Neural progenitor cell (in vitro differentiated cells): ENCODE measurements at regions not wholly inside any gene's neighbourhood (a gene's known extent, or its start where the extent isn't known, plus 50 kb on each side); places are given as distances from the start of the nearest gene placed in this dataset.

ENCODE experiments used
- DNase-seq: peaks from one replicate; pipeline ENCODE4 v3.0.0-alpha.2; 2016; ENCODE audit warnings: low spot score
- H2AFZ ChIP-seq: fragments of 200-600 bp; sonication (generic); replicated peaks from 2 replicates; pipeline ENCODE4 v1.6.1; 2016; ENCODE audit warnings: antibody characterized with exemption
- H3F3A ChIP-seq: fragments of 200-600 bp; sonication (generic); 2 replicates; pipeline ENCODE4 v1.6.1; 2016; ENCODE audit warnings: antibody characterized with exemption, low read depth
- H3K27ac ChIP-seq: fragments of 200-600 bp; sonication (generic); 2 replicates; pipeline ENCODE4 v1.5.1; 2016; ENCODE audit warnings: mild to moderate bottlenecking
- H3K27me3 ChIP-seq: fragments of 200-600 bp; sonication (generic); 2 replicates; pipeline ENCODE4 v1.6.1; 2016; ENCODE audit warnings: mild to moderate bottlenecking, moderate library complexity
- H3K36me3 ChIP-seq: fragments of 200-600 bp; sonication (generic); 2 replicates; pipeline ENCODE4 v1.5.1; 2016
- H3K4me1 ChIP-seq: fragments of 200-600 bp; sonication (generic); 2 replicates; pipeline ENCODE4 v1.6.1; 2016; ENCODE audit warnings: mixed run types
- H3K4me2 ChIP-seq: fragments of 200-600 bp; sonication (generic); 2 replicates; pipeline ENCODE4 v1.6.1; 2016
- H3K4me3 ChIP-seq: fragments of 200-600 bp; sonication (generic); 2 replicates; pipeline ENCODE4 v1.5.1; 2016
- H3K79me2 ChIP-seq: fragments of 200-600 bp; sonication (generic); 2 replicates; pipeline ENCODE4 v1.6.1; 2016; ENCODE audit warnings: low read depth
- H3K9ac ChIP-seq: fragments of 200-600 bp; sonication (generic); 2 replicates; pipeline ENCODE4 v1.6.1; 2016
- H3K9me3 ChIP-seq: fragments of 200-600 bp; sonication (generic); 2 replicates; pipeline ENCODE4 v1.5.1; 2016; ENCODE audit warnings: low read depth
- H4K20me1 ChIP-seq: fragments of 200-600 bp; sonication (generic); 2 replicates; pipeline ENCODE4 v1.6.1; 2016; ENCODE audit warnings: low read depth
- H3K27ac Mint-ChIP-seq: 3 replicates; pipeline ENCODE4 v1.8.0; 2021; ENCODE audit warnings: mixed read lengths
- H3K27me3 Mint-ChIP-seq: 2 replicates; pipeline ENCODE4 v1.8.0; 2022; ENCODE audit warnings: low read depth, mild to moderate bottlenecking, inconsistent platforms, moderate library complexity, mixed read lengths; ENCODE audit not compliant: insufficient read depth
- H3K36me3 Mint-ChIP-seq: 3 replicates; pipeline ENCODE4 v1.8.0; 2021; ENCODE audit warnings: mixed read lengths
- H3K4me1 Mint-ChIP-seq: 3 replicates; pipeline ENCODE4 v1.8.0; 2021; ENCODE audit warnings: mixed read lengths
- H3K4me3 Mint-ChIP-seq: 3 replicates; pipeline ENCODE4 v1.8.0; 2021; ENCODE audit warnings: mild to moderate bottlenecking, moderate library complexity, mixed read lengths
- H3K9me3 Mint-ChIP-seq: 3 replicates; pipeline ENCODE4 v1.8.0; 2020; ENCODE audit warnings: mixed read lengths
- CTCF ChIP-seq: fragments of 200-600 bp; sonication (generic); IDR thresholded peaks from 2 replicates; pipeline ENCODE4 v1.5.1; 2017; ENCODE audit warnings: antibody characterized with exemption, mild to moderate bottlenecking
- EZH2 ChIP-seq: fragments of 200-600 bp; sonication (generic); IDR thresholded peaks from 2 replicates; pipeline ENCODE4 v1.6.1; 2017; ENCODE audit warnings: antibody characterized with exemption, mild to moderate bottlenecking, moderate library complexity
- EZH2phosphoT487 ChIP-seq: fragments of 200-600 bp; sonication (generic); IDR thresholded peaks from 2 replicates; pipeline ENCODE4 v1.6.1; 2017; ENCODE audit warnings: antibody characterized with exemption

DNA sequence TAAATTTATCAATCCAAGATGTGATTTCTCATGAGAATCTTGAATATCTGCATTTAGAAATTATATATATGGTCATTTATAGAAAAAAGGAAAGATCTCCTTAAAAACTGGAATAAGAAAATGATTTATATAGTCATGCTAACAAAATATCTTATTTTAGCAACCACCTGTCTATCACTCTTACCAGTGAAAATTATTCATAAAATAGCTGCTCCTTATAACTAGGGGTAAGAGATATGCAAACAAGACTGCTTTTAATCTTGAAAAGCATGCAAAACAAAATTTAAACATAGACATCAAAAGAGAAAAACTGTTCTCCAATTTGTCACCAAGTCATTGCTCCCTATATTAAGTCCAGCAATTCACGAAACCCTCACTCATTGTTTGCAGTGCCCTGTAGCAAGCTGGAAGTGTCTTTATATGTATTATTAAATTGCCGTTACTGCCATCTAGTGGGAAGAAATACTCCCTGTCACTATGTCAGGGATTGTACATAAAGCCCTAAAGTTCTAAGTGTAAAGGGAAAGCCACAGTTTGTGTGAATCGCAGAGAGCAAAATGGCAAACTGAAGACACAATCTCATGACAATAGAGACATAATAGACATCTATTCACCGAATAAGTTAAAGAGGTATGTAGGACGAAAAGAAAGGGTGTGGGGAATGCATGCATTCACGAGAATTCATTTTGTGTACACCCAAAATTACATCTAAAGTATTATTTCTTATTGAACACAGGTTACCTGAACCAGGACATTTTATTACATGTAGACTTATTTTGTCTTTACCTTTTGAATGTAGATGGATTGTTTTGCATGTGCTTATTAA lies 600.5 kb downstream of the USP25 start:
- peak; percentile 81 for DNase-seq
- TF ChIP-seq CTCF (peak; percentile 84), EZH2phosphoT487 (no peak)
- Mint-ChIP-seq H3K4me1 (peaks cover 40% of the 10 kb centered on the region), H3K36me3 (peaks cover 35% of the 10 kb centered on the region), H3K27me3 (peaks cover 2% of the 10 kb centered on the region), H3K9me3 (peaks cover 16% of the 10 kb centered on the region), H3K4me3 (peak overlapping the region; percentile 14), H3K27ac (peak overlapping the region; percentile 58)
- no peaks in the 10 kb centered on the region for H3K79me2 ChIP-seq
- H3K4me2 ChIP-seq, result no peak overlapping the region
- no peaks in the 10 kb centered on the region for H4K20me1 ChIP-seq
- H3K9me3 ChIP-seq, result no peaks in the 10 kb centered on the region
- peak overlapping the region; percentile 46 for H2AFZ ChIP-seq
- H3K27me3 ChIP-seq, result no peaks in the 10 kb centered on the region
- no peak overlapping the region for H3K4me3 ChIP-seq
- H3K9ac ChIP-seq, result no peak overlapping the region
- no peaks in the 10 kb centered on the region for H3K4me1 ChIP-seq
- H3K27ac ChIP-seq, result no peak overlapping the region
- H3F3A ChIP-seq, result no peaks in the 10 kb centered on the region
- H3K36me3 ChIP-seq, result no peaks in the 10 kb centered on the region

DNA sequence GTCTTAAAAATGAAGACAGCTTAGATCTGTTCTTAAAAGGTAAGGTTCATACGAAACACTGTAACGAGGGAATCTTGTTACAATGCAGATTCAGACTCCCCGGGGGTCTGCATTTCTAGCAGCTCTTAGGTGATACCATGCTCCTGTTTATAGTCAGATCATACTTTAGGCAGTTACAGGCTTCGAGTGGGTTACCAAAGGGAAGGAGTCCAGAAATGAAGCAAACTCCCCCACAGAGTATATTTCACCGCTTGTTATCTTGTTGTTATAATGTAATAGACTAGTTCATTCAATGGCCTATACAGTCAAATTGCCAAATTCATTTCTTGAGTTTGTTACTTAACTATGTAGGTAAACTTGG lies 601.1 kb downstream of the USP25 start:
- peak overlapping the region; percentile 57 for H3K27ac Mint-ChIP-seq
- H3K36me3 Mint-ChIP-seq, result peaks cover 34% of the 10 kb centered on the region
- no peak for DNase-seq
- H3K4me1 ChIP-seq, result no peaks in the 10 kb centered on the region
- H3K4me3 Mint-ChIP-seq, result peak overlapping the region; percentile 14
- H3K4me3 ChIP-seq, result no peak overlapping the region
- peaks cover 17% of the 10 kb centered on the region for H3K9me3 Mint-ChIP-seq
- peak overlapping the region; percentile 46 for H2AFZ ChIP-seq
- H3K79me2 ChIP-seq, result no peaks in the 10 kb centered on the region
- H3K4me2 ChIP-seq, result no peak overlapping the region
- H3K4me1 Mint-ChIP-seq, result peaks cover 38% of the 10 kb centered on the region
- H3K9me3 ChIP-seq, result no peaks in the 10 kb centered on the region
- no peaks in the 10 kb centered on the region for H4K20me1 ChIP-seq
- TF ChIP-seq CTCF, result no peak
- TF ChIP-seq EZH2, result no peak
- no peak for TF ChIP-seq EZH2phosphoT487
- H3K36me3 ChIP-seq, result no peaks in the 10 kb centered on the region
- no peak overlapping the region for H3K9ac ChIP-seq
- no peak overlapping the region for H3K27ac ChIP-seq
- H3K27me3 Mint-ChIP-seq, result peaks cover 2% of the 10 kb centered on the region
- H3K27me3 ChIP-seq, result no peaks in the 10 kb centered on the region
- no peaks in the 10 kb centered on the region for H3F3A ChIP-seq

GRCh38 chr21:16337266-16337665 lies 607.5 kb downstream of the USP25 start:
- H3K27ac ChIP-seq, result no peak overlapping the region
- no peaks in the 10 kb centered on the region for H3K27me3 Mint-ChIP-seq
- peaks cover 55% of the 10 kb centered on the region for H3K36me3 Mint-ChIP-seq
- H4K20me1 ChIP-seq, result no peaks in the 10 kb centered on the region
- no peaks in the 10 kb centered on the region for H3K4me1 ChIP-seq
- H3K9ac ChIP-seq, result no peak overlapping the region
- no peak overlapping the region for H3K4me3 ChIP-seq
- H2AFZ ChIP-seq, result no peak overlapping the region
- H3K79me2 ChIP-seq, result no peaks in the 10 kb centered on the region
- H3K27ac Mint-ChIP-seq, result no peak overlapping the region
- TF ChIP-seq EZH2, result no peak
- TF ChIP-seq CTCF, result no peak
- no peak for TF ChIP-seq EZH2phosphoT487
- H3K9me3 ChIP-seq, result no peaks in the 10 kb centered on the region
- no peaks in the 10 kb centered on the region for H3F3A ChIP-seq
- no peak overlapping the region for H3K4me3 Mint-ChIP-seq
- H3K4me1 Mint-ChIP-seq, result no peaks in the 10 kb centered on the region
- H3K27me3 ChIP-seq, result no peaks in the 10 kb centered on the region
- no peaks in the 10 kb centered on the region for H3K36me3 ChIP-seq
- H3K9me3 Mint-ChIP-seq, result peaks cover 27% of the 10 kb centered on the region
- no peak for DNase-seq
- H3K4me2 ChIP-seq, result no peak overlapping the region
